Type B pancreatic cell (in vitro differentiated cells): ENCODE measurements at regions not wholly inside any gene's neighbourhood (a gene's known extent, or its start where the extent isn't known, plus 50 kb on each side); places are given as distances from the start of the nearest gene placed in this dataset.

ENCODE experiments used
- DNase-seq: peaks from one replicate; pipeline ENCODE4 v3.0.0; 2021; ENCODE audit warnings: mixed read lengths; ENCODE audit not compliant: unreplicated experiment; ENCODE audit errors: extremely low spot score
- H3K27ac Mint-ChIP-seq: 2 replicates; pipeline ENCODE4 v1.8.0; 2021; ENCODE audit warnings: mild to moderate bottlenecking, mixed read lengths
- H3K27me3 Mint-ChIP-seq: 2 replicates; pipeline ENCODE4 v1.8.0; 2021; ENCODE audit warnings: mixed read lengths
- H3K36me3 Mint-ChIP-seq: 2 replicates; pipeline ENCODE4 v1.8.0; 2021; ENCODE audit warnings: mixed read lengths
- H3K4me1 Mint-ChIP-seq: one replicate; pipeline ENCODE4 v1.8.0; 2021; ENCODE audit warnings: mixed read lengths; ENCODE audit not compliant: unreplicated experiment
- H3K4me3 Mint-ChIP-seq: 2 replicates; pipeline ENCODE4 v1.8.0; 2021; ENCODE audit warnings: mild to moderate bottlenecking, mixed read lengths
- H3K9me3 Mint-ChIP-seq: 2 replicates; pipeline ENCODE4 v1.8.0; 2021; ENCODE audit warnings: mixed read lengths
- CTCF ChIP-seq: fragments of 200-600 bp; sonication (generic); conservative IDR thresholded peaks from 2 replicates; pipeline ENCODE4 v1.5.0; 2021; ENCODE audit warnings: antibody characterized with exemption, mild to moderate bottlenecking

GRCh38 chr20:21456207-21456606 is 57.7 kb downstream of the NKX2-2 start:
- no peak for DNase-seq
- H3K27ac Mint-ChIP-seq: no peak overlapping the region
- H3K4me3 Mint-ChIP-seq: no peak overlapping the region
- H3K36me3 Mint-ChIP-seq: no peaks in the 10 kb centered on the region
- H3K4me1 Mint-ChIP-seq: no peaks in the 10 kb centered on the region
- H3K27me3 Mint-ChIP-seq: peaks cover 55% of the 10 kb centered on the region
- no peak for TF ChIP-seq CTCF
- H3K9me3 Mint-ChIP-seq: no peaks in the 10 kb centered on the region

GRCh38 chr20:21453690-21454089 is 56.4 kb upstream of the NKX2-4 start:
- Mint-ChIP-seq H3K4me1 (no peaks in the 10 kb centered on the region), H3K4me3 (no peak overlapping the region), H3K36me3 (no peaks in the 10 kb centered on the region), H3K27me3 (peaks cover 53% of the 10 kb centered on the region), H3K9me3 (no peaks in the 10 kb centered on the region), H3K27ac (no peak overlapping the region)
- no peak for TF ChIP-seq CTCF
- no peak for DNase-seq

GRCh38 chr20:21450572-21450971 is 53.2 kb upstream of the NKX2-4 start:
- TF ChIP-seq CTCF: no peak
- Mint-ChIP-seq H3K4me1 (no peaks in the 10 kb centered on the region), H3K27me3 (peaks cover 31% of the 10 kb centered on the region), H3K4me3 (no peak overlapping the region), H3K36me3 (no peaks in the 10 kb centered on the region), H3K27ac (no peak overlapping the region), H3K9me3 (no peaks in the 10 kb centered on the region)
- no peak for DNase-seq
